ENCODE measurements at regions not wholly inside any gene's neighbourhood (a gene's known extent, or its start where the extent isn't known, plus 50 kb on each side); places are given as distances from the start of the nearest gene placed in this dataset.
"Not testable (repeated sequence)": the region's sequence is repeated elsewhere in the genome, so short reads cannot be mapped to it uniquely, and the experiment has no call there.

DNA sequence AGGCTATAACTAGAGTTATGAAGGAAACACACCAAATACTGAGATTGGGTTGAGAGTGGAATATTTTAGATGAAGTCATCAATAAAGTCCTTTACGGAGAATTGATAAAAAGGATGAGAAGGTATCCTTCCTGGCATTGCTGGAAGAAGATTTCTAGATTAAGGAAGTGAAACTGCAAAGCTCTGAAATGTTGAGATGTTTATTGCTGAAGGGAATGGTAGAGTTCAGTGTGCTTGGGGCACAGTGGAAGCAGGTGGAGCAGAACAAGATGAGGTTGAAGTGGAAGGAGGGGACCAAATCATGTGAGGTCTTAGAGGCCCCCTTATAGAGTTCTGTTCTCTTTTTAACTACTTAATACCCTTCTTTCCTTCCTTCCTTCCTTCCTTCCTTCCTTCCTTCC is 848.5 kb downstream of the RAB28 start:
- Mint-ChIP-seq H3K27me3 (peaks cover 17% of the 10 kb centered on the region), H3K27ac (no peak overlapping the region), H3K4me3 (no peak overlapping the region), H3K36me3 (no peaks in the 10 kb centered on the region), H3K9me3 (ENCODE audit: low read depth) (no peaks in the 10 kb centered on the region), H3K4me1 (ENCODE audit: low read depth) (no peaks in the 10 kb centered on the region)

DNA sequence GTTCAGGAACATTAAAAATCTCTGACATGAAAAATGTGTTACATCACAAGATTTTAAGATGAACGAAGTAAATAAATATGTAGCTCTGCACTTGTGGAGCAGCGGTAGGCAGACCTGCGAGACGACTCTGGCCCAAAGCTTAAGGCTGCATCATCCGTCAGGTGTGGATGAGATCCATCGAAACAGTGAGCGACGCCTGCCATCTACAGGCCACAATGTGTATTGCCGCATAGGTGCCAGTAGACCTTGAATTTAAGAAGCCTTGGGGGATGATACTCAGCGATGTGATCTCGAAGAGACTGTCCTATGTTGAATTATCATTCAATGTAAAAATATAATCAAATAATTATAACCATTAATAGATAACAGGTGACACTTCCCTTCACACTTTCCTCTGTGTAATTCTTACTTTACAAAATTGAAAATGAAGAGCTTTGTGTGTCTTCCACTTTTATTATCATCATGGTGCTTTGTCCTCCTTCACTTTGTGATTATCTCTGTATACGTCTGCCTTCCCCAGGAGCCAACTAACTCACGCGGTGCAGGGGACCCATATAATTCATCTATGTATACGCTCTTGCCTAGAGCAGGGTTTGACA is 851.0 kb downstream of the RAB28 start:
- Mint-ChIP-seq H3K9me3 (ENCODE audit: low read depth) (no peaks in the 10 kb centered on the region), H3K4me1 (ENCODE audit: low read depth) (no peaks in the 10 kb centered on the region), H3K27me3 (peaks cover 20% of the 10 kb centered on the region), H3K36me3 (no peaks in the 10 kb centered on the region), H3K4me3 (no peak overlapping the region), H3K27ac (no peak overlapping the region)

DNA sequence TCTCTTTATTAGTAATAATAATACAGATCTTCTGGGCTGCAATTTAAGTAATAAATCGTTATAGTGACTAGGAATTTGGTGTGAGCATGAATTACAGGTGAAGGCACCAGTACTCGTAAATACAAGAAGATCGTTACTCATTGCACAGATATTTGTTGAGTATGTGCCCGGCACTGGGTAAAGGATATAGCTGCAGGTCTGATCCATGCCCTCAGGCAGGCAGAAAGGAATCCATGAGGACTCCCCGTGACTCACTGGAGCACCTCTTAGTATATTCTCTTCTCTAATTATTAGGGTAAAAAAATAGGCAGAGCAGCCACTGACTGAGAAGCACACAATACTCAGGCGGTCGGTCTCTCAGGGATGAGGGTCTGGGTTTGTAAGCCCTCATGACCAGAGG is 868.3 kb downstream of the RAB28 start:
- Mint-ChIP-seq H3K36me3 (no peaks in the 10 kb centered on the region), H3K27me3 (no peaks in the 10 kb centered on the region), H3K9me3 (ENCODE audit: low read depth) (no peaks in the 10 kb centered on the region), H3K27ac (no peak overlapping the region), H3K4me3 (no peak overlapping the region), H3K4me1 (ENCODE audit: low read depth) (no peaks in the 10 kb centered on the region)

DNA sequence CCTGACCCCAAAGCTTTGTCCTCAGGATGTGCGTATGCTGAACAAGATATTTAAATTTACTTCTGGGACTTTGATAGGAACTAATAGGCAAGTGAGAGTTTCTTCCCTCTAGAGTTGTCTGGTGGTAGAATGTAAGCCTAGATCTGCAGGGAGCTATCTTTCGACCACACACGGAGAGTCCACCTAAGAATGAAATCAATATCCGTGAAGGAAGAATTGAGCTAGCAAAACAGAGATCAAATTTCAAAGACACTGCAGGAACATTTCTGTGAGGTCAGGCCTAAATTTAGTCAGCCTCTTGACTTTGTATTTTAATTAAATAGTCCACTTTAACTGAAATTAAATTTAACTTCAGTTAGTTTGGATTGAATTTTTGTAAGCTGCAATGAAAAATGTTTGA is 871.3 kb downstream of the RAB28 start:
- H3K9me3 Mint-ChIP-seq (ENCODE audit: low read depth): no peaks in the 10 kb centered on the region
- no peaks in the 10 kb centered on the region for H3K4me1 Mint-ChIP-seq (ENCODE audit: low read depth)
- no peaks in the 10 kb centered on the region for H3K36me3 Mint-ChIP-seq
- no peak overlapping the region for H3K27ac Mint-ChIP-seq
- no peak overlapping the region for H3K4me3 Mint-ChIP-seq
- no peaks in the 10 kb centered on the region for H3K27me3 Mint-ChIP-seq

DNA sequence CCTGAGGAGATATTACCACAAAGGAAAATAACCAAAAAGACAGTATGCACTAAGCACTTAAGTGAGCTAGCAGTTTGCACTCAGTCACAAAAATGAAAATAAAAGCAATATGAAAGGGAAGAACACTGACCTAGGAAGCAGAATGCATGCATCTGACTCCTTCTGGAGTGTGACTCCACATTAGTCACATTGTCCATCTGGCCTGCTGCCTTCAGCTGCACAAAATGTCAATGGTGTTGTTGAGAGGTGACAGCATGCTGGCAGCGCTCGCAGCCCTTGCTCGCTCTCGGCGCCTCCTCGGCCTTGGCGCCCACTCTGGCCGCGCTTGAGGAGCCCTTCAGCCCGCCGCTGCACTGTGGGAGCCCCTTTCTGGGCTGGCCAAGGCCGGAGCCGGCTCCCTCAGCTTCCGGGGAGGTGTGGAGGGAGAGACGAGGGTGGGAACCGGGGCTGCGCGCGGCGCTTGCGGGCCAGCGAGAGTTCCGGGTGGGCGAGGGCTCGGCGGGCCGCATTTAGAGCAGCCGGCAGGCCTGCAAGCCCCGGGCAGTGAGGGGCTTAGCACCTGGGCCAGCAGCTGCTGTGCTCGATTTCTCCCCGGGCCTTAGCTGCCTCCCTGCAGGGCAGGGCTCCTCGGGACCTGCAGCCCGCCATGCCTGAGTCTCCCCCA is 874.8 kb downstream of the RAB28 start:
- H3K27me3 Mint-ChIP-seq; H3K9me3 Mint-ChIP-seq (ENCODE audit: low read depth); H3K4me3 Mint-ChIP-seq; H3K36me3 Mint-ChIP-seq; H3K27ac Mint-ChIP-seq; H3K4me1 Mint-ChIP-seq (ENCODE audit: low read depth): not testable (repeated sequence)

DNA sequence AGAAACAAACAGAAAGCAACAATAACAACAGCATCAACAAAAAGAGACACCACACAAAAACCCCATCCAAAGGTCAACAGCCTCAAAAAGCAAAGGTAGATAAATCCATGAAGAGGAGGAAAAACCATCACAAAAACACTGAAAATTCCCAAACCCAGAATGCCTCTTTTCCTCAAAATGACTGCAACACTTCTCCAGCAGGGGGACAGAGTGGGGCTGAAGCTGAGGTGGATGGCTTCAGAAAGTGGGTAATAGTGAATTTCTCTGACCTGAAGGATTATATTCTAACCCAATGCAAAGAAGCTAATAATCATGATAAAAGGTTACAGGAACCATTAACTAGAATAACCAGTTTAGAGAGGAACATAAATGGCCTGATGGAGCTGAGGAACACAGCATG is 888.2 kb downstream of the RAB28 start:
- no peaks in the 10 kb centered on the region for H3K4me1 Mint-ChIP-seq (ENCODE audit: low read depth)
- H3K36me3 Mint-ChIP-seq: no peaks in the 10 kb centered on the region
- H3K27ac Mint-ChIP-seq: no peak overlapping the region
- H3K9me3 Mint-ChIP-seq (ENCODE audit: low read depth): peaks cover 5% of the 10 kb centered on the region
- no peaks in the 10 kb centered on the region for H3K27me3 Mint-ChIP-seq
- H3K4me3 Mint-ChIP-seq: no peak overlapping the region

DNA sequence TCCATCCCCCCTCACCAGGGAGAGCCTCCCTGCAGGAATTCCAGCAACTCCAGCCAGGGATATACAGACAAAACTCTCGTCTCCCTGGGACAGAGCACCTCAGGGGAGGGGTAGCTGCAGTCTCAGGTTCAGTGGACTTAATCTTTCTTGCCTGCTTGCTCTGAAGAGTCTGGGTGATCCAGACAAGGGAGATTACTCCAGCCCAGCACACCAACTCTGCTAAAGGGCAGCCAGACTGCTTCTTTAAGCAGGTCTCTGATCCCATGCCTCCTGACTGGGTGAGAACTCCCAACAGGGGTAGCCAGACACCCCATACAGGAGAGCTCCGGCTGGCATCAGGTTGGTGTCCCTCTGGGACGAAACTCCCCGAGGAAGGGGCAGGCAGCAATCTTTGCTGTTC is 888.7 kb downstream of the RAB28 start:
- no peaks in the 10 kb centered on the region for H3K36me3 Mint-ChIP-seq
- H3K4me1 Mint-ChIP-seq (ENCODE audit: low read depth): no peaks in the 10 kb centered on the region
- H3K9me3 Mint-ChIP-seq (ENCODE audit: low read depth): peaks cover 5% of the 10 kb centered on the region
- no peak overlapping the region for H3K27ac Mint-ChIP-seq
- H3K4me3 Mint-ChIP-seq: no peak overlapping the region
- H3K27me3 Mint-ChIP-seq: no peaks in the 10 kb centered on the region

DNA sequence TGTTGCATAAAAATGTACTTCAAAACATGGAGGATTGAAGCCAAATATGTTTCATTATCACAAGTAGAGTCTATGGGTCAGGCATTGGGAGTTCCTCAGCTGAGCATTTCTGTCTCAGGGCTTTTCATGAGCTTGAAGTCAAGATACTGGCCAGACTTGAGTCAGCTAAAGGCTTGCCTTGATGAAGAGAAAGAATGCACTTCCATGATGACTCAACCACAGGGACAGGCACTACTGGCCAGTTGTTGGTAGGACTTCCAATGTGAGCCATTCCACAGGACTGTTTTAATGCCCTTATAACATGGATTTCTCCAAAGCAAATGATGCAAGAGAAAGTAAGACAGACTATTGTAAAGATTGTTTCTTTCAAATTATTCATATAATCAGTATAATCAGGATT is 895.6 kb downstream of the RAB28 start:
- no peak overlapping the region for H3K27ac Mint-ChIP-seq
- H3K4me1 Mint-ChIP-seq (ENCODE audit: low read depth): no peaks in the 10 kb centered on the region
- no peaks in the 10 kb centered on the region for H3K9me3 Mint-ChIP-seq (ENCODE audit: low read depth)
- no peak overlapping the region for H3K4me3 Mint-ChIP-seq
- no peaks in the 10 kb centered on the region for H3K27me3 Mint-ChIP-seq
- H3K36me3 Mint-ChIP-seq: no peaks in the 10 kb centered on the region

DNA sequence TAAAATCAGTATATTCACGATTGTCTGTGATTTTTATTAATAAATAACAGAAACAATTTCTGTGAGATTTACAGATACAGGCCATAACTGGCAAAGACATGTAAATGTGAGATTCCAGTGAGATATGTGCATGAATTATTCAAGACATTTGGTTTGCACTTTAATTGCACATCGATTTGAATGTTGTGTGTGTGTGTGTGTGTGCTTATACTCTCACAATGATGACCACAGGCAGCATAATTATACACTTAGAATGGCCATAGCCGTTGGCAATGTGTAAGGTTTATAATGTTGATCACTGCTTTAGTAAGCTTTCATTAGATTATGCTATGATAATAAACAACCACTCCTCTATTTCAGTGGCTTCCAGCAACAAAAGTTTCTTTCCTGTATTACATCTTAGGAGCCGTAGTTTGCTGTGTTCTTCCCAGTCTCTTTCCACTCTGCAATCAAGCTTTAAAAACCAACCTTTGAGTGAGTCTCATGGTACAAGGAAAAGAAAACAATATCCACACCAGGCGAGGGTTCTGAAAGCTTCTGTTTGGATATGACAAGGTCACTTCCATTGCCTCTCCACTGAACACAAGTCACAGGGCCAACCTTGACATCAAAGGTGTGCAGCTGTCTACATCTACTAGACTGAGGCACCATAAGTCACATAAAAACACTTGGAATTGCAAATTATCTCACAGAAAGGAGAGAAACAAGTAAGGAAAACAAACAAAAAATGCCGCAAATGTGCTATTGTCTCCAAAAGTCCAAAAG is 897.7 kb downstream of the RAB28 start:
- no peak overlapping the region for H3K4me3 Mint-ChIP-seq
- no peaks in the 10 kb centered on the region for H3K9me3 Mint-ChIP-seq (ENCODE audit: low read depth)
- H3K27ac Mint-ChIP-seq: no peak overlapping the region
- H3K4me1 Mint-ChIP-seq (ENCODE audit: low read depth): no peaks in the 10 kb centered on the region
- H3K27me3 Mint-ChIP-seq: no peaks in the 10 kb centered on the region
- H3K36me3 Mint-ChIP-seq: no peaks in the 10 kb centered on the region

DNA sequence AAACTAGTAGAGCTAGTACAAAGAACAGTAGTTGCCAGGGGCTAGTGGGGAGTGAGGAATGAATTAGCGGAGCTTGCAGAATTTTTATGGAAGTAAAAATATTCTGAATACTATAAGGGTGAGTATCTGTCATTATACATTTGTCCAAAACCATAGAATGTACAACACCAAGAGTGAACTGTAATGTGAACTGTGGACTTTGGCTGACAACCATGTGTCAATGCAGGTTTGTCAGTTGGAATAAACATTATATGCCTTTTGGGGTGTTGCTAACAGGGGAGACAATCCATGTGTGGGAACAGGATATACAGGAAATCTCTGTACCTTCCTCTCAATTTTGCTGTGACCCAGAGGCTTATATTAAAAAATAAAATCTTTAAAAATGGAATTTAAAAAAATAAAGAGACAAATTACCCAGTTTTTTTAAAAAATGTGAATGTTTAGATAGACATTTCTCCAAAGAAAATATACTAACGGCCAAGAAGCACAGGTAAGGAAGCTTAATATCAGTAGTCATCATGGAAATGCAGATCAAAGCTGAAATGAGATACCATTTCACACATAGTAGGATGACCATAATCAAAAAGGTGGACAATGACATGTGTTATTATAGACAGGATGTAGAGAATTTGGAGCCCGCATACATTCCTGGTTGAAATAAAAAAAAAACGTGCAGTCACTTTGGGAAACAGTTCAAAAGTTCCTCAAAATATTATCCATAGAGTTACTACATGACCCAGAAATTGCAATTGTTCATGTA is 899.8 kb downstream of the RAB28 start:
- H3K27ac Mint-ChIP-seq: no peak overlapping the region
- no peaks in the 10 kb centered on the region for H3K9me3 Mint-ChIP-seq (ENCODE audit: low read depth)
- H3K4me3 Mint-ChIP-seq: no peak overlapping the region
- H3K36me3 Mint-ChIP-seq: no peaks in the 10 kb centered on the region
- no peaks in the 10 kb centered on the region for H3K27me3 Mint-ChIP-seq
- H3K4me1 Mint-ChIP-seq (ENCODE audit: low read depth): no peaks in the 10 kb centered on the region

DNA sequence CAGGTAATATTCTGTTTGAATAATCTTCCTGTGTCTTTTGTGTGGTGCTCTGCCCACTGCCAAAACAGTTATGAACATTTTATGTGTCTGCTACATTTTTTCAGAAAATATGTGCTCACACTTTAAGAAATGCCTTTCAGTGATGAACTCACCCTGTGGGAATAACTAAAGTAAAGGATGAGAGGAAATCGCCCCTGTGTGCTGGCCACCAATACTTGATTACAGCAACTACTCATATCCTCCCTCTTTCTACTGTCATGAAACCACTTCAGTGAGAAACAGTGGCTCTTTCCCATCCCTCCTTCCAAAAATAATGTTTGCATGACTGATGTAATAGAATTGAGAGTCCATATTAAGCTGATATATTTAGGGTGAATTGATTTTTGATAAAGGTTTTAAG is 900.9 kb downstream of the RAB28 start:
- no peaks in the 10 kb centered on the region for H3K27me3 Mint-ChIP-seq
- H3K4me3 Mint-ChIP-seq: no peak overlapping the region
- no peaks in the 10 kb centered on the region for H3K4me1 Mint-ChIP-seq (ENCODE audit: low read depth)
- H3K36me3 Mint-ChIP-seq: no peaks in the 10 kb centered on the region
- no peak overlapping the region for H3K27ac Mint-ChIP-seq
- no peaks in the 10 kb centered on the region for H3K9me3 Mint-ChIP-seq (ENCODE audit: low read depth)

DNA sequence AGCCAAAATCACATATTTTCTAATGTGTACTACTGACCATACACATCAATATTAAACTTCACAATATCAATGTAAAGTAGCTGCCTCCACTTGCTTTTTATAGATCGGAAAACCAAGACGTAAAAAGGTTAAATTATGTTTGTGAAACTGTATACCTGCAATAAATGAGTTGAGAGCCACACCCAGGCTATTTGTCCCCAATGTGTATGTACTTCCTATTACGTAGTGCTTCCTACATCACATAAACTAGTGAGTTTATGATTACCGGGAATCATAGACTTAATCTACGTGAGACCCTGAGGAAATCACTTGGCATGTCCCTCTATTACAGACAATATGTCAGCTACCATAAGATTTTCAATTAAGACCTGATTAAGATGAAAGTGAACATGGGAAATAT is 903.4 kb downstream of the RAB28 start:
- no peak overlapping the region for H3K27ac Mint-ChIP-seq

DNA sequence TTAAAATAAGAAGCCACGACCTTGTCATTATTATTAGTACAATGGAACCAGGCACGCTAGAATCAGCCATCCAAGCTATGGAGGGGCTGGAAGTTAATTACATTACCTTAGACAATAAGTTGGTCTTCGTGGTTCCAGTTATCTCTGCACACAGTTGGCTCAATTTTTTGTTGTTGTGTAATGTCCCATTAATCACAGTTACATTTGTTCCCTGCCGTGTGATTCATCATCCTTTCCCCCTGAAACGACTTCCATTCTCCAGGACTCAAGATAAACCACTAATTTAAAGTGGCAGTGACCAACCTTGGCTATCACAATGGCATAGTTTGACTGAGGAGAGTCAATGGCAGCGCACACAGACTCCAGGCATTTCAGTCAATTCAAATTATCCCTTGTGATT is 905.0 kb downstream of the RAB28 start:
- no peak overlapping the region for H3K4me3 Mint-ChIP-seq
- H3K9me3 Mint-ChIP-seq (ENCODE audit: low read depth): no peaks in the 10 kb centered on the region
- no peaks in the 10 kb centered on the region for H3K4me1 Mint-ChIP-seq (ENCODE audit: low read depth)
- H3K27me3 Mint-ChIP-seq: no peaks in the 10 kb centered on the region
- no peaks in the 10 kb centered on the region for H3K36me3 Mint-ChIP-seq
- H3K27ac Mint-ChIP-seq: no peak overlapping the region

More for the DNA sequence above, 903.4 kb downstream of the RAB28 start:
- no peaks in the 10 kb centered on the region for H3K9me3 Mint-ChIP-seq (ENCODE audit: low read depth)
- H3K4me3 Mint-ChIP-seq: no peak overlapping the region
- H3K36me3 Mint-ChIP-seq: no peaks in the 10 kb centered on the region
- no peaks in the 10 kb centered on the region for H3K27me3 Mint-ChIP-seq
- H3K4me1 Mint-ChIP-seq (ENCODE audit: low read depth): no peaks in the 10 kb centered on the region

DNA sequence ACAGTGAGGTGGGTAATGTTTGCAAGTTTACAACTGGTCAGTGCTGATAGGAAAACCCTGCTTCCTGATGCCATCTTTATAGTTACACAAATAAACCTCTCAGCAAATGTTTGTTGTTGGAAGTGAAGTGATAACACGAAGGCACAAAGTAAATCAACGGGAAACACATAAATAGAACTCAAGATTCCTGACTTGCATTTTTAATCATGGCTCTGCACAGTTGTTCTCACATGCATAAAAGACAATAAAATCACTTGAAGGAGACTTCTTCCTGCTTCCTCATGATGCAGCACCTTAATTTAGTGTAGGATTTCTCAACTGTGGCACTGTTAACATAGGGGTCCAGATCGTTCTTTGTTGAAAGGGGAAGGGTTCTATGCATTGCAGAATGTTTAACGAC is 907.7 kb downstream of the RAB28 start:
- no peak overlapping the region for H3K27ac Mint-ChIP-seq
- no peaks in the 10 kb centered on the region for H3K4me1 Mint-ChIP-seq (ENCODE audit: low read depth)
- no peaks in the 10 kb centered on the region for H3K36me3 Mint-ChIP-seq
- H3K27me3 Mint-ChIP-seq: no peaks in the 10 kb centered on the region
- no peaks in the 10 kb centered on the region for H3K9me3 Mint-ChIP-seq (ENCODE audit: low read depth)
- no peak overlapping the region for H3K4me3 Mint-ChIP-seq

DNA sequence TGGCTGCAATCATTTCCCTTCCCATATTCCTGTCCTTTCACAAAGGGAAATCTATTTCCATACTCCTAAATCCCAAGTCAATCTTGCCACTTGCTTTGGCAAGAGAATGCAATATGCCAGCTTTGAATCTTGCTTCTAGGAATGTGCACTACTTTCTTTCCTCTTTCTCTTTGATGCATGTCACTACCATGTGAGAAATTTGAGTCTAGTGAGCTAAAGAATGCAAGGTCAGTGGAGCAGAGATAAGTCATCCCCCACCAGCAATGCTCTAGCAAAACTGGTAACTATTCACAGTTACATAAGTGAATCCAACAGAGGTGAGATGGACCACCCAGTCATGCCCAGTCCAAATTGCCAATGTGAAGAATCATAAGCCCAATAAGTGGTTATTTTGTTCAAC is 910.4 kb downstream of the RAB28 start:
- Mint-ChIP-seq H3K4me1 (ENCODE audit: low read depth) (no peaks in the 10 kb centered on the region), H3K27me3 (no peaks in the 10 kb centered on the region), H3K27ac (no peak overlapping the region), H3K9me3 (ENCODE audit: low read depth) (no peaks in the 10 kb centered on the region), H3K4me3 (no peak overlapping the region), H3K36me3 (no peaks in the 10 kb centered on the region)

Data from activated naive CD8-positive, alpha-beta T cell (primary cell).